Loucy (cell line): ENCODE measurements at regions not wholly inside any gene's neighbourhood (a gene's known extent, or its start where the extent isn't known, plus 50 kb on each side); places are given as distances from the start of the nearest gene placed in this dataset.

Experiments used
- H2AFZ ChIP-seq: fragments of 200-600 bp; sonication (generic); 2 replicates; pipeline ENCODE4 v1.6.0; 2016; ENCODE audit warnings: antibody characterized with exemption, mild to moderate bottlenecking, low read length, moderate library complexity
- H3F3A ChIP-seq: fragments of 200-600 bp; 2 replicates; pipeline ENCODE4 v1.6.0; 2016; ENCODE audit warnings: antibody characterized with exemption, low read depth, mild to moderate bottlenecking
- H3K27me3 ChIP-seq: fragments of 200-600 bp; sonication (generic); 2 replicates; pipeline ENCODE4 v1.6.1; 2014; ENCODE audit warnings: low read length, mild to moderate bottlenecking; ENCODE audit not compliant: insufficient read depth, poor library complexity, severe bottlenecking
- H3K36me3 ChIP-seq: fragments of 200-600 bp; sonication (generic); 2 replicates; pipeline ENCODE4 v1.6.1; 2016; ENCODE audit warnings: low read length; ENCODE audit not compliant: insufficient read depth
- H3K4me1 ChIP-seq: fragments of 200-600 bp; sonication (generic); 2 replicates; pipeline ENCODE4 v1.5.1; 2014; ENCODE audit warnings: low read length, mild to moderate bottlenecking; ENCODE audit not compliant: insufficient read depth, poor library complexity, severe bottlenecking
- H3K4me2 ChIP-seq: fragments of 200-600 bp; sonication (generic); 2 replicates; pipeline ENCODE4 v1.6.0; 2014; ENCODE audit warnings: antibody characterized with exemption, low read length, low read depth, mild to moderate bottlenecking; ENCODE audit not compliant: poor library complexity, severe bottlenecking
- H3K4me3 ChIP-seq: fragments of 200-600 bp; sonication (generic); 2 replicates; pipeline ENCODE4 v1.5.1; 2014; ENCODE audit warnings: low read length, mild to moderate bottlenecking, mixed read lengths; ENCODE audit not compliant: poor library complexity, severe bottlenecking
- H3K79me2 ChIP-seq: fragments of 200-600 bp; sonication (generic); 2 replicates; pipeline ENCODE4 v1.6.1; 2014; ENCODE audit warnings: low read length; ENCODE audit not compliant: insufficient read depth
- H3K9ac ChIP-seq: fragments of 200-600 bp; sonication (generic); 2 replicates; pipeline ENCODE4 v1.6.0; 2014; ENCODE audit warnings: mild to moderate bottlenecking, low read depth, low read length, moderate library complexity; ENCODE audit not compliant: poor library complexity, severe bottlenecking
- H3K9me2 ChIP-seq: fragments of 200-600 bp; sonication (generic); replicated peaks from 2 replicates; pipeline ENCODE4 v1.6.1; 2016; ENCODE audit warnings: low read depth, low read length, mixed read lengths
- H3K9me3 ChIP-seq: fragments of 200-600 bp; sonication (generic); 2 replicates; pipeline ENCODE4 v1.6.1; 2014; ENCODE audit warnings: mild to moderate bottlenecking, antibody characterized with exemption, low read length, low read depth; ENCODE audit not compliant: insufficient read depth
- H4K20me1 ChIP-seq: fragments of 200-600 bp; sonication (generic); 2 replicates; pipeline ENCODE4 v1.6.0; 2014; ENCODE audit warnings: antibody characterized with exemption, low read length, mild to moderate bottlenecking; ENCODE audit not compliant: insufficient read depth, poor library complexity, severe bottlenecking
- CTCF ChIP-seq: fragments of 200-600 bp; sonication (generic); conservative IDR thresholded peaks from 2 replicates; pipeline ENCODE4 v1.5.1; 2014; ENCODE audit warnings: mild to moderate bottlenecking, antibody characterized with exemption, low read length
- EZH2phosphoT487 ChIP-seq: fragments of 200-600 bp; IDR thresholded peaks from 2 replicates; pipeline ENCODE4 v1.6.1; 2018; ENCODE audit warnings: antibody characterized with exemption, mild to moderate bottlenecking, moderate library complexity, borderline replicate concordance

DNA sequence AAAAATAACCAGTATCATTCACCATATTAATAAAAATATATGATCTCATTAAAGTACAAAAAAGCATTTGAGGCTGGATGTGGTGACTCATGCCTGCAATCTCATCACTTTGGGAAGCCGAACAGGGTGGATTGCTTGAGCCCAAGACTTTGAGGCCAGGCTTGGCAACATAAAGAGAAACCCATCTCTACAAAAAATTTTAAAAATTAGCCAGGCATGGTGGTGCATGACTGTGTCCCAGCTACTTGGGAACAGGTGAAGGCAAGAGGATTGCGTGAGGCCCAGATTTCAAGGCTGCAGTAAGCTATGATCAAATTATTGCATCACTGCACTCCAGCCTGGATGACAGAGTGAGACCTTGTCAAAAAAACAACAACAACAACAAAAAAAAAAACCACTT is 75.9 kb downstream of the RAD51AP2 start:
- Histone ChIP-seq H3K36me3 (no peaks in the 10 kb centered on the region), H3F3A (no peaks in the 10 kb centered on the region), H3K27me3 (no peaks in the 10 kb centered on the region), H2AFZ (no peak overlapping the region), H3K4me1 (no peaks in the 10 kb centered on the region), H3K9ac (no peak overlapping the region), H3K4me2 (no peak overlapping the region), H3K9me3 (0 out of 2 replicates have a peak, but pooled peaks cover 3% of the 10 kb centered on the region), H3K79me2 (no peaks in the 10 kb centered on the region), H3K4me3 (no peak overlapping the region), H3K9me2 (no peaks in the 10 kb centered on the region), H4K20me1 (no peaks in the 10 kb centered on the region)
- TF ChIP-seq CTCF (no peak), EZH2phosphoT487 (no peak)

DNA sequence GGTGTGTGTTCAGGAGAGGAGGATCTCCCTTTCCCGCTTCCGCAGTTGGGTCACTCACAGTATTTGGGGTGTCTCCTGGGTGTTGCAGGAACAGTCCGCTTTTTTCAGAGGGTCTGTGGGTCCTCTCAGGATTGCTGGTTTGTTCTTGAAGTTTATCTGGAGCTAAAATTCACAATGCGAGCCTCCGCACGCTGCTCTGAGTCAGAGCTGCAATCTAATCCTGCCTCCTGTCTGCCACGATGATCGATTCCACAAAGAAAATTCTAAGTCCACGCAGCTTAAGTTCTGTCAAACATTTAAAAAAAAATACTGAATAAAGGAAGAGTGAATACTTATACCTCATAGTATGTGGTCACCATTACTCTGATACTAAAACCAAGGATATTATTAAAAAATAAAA is 76.5 kb downstream of the RAD51AP2 start:
- no peaks in the 10 kb centered on the region for H3F3A ChIP-seq
- TF ChIP-seq CTCF: no peak
- no peak for TF ChIP-seq EZH2phosphoT487
- H2AFZ ChIP-seq: no peak overlapping the region
- no peaks in the 10 kb centered on the region for H3K79me2 ChIP-seq
- no peak overlapping the region for H3K9ac ChIP-seq
- H3K27me3 ChIP-seq: no peaks in the 10 kb centered on the region
- no peak overlapping the region for H3K4me3 ChIP-seq
- no peaks in the 10 kb centered on the region for H4K20me1 ChIP-seq
- H3K36me3 ChIP-seq: no peaks in the 10 kb centered on the region
- no peaks in the 10 kb centered on the region for H3K4me1 ChIP-seq
- H3K9me3 ChIP-seq: 0 out of 2 replicates have a peak, but pooled peaks cover 3% of the 10 kb centered on the region
- H3K9me2 ChIP-seq: no peaks in the 10 kb centered on the region
- H3K4me2 ChIP-seq: no peak overlapping the region

DNA sequence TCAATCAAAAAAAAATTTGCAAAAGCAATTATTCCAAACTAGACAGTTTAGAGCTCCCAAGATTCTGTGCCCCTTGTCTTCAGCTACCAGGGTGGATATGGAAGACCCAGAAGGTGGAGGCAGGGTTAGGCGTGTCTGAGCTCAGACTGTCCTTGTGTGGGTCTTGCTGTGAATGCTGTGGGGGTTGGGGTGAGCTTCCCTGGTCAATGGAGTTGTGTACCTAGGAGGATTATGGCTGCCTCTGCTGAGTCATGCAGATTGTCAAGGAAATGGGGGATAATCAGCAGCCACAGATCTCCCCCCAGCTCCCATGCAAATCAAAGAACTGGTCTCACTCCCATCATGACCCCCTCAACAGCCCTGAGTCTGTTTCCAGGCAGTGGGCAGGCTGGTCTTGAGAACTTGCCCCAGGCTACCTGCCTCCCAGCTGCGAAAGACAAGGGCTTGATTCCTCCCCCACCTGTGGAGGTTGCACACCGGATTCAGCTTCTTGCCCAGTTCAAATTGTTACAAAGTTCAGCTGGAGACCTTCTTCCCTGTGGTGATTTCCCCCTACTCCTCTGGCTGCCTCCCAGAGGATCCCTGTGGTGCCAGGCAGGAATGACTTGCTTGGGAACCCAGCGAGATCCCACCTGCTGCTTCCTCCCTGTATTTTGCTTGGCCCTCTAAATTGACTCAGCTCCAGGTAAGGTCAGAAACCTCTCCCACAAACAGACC is 77.0 kb downstream of the RAD51AP2 start:
- H3K4me1 ChIP-seq: no peaks in the 10 kb centered on the region
- no peaks in the 10 kb centered on the region for H3K27me3 ChIP-seq
- H3K4me2 ChIP-seq: no peak overlapping the region
- H3F3A ChIP-seq: no peaks in the 10 kb centered on the region
- no peak overlapping the region for H2AFZ ChIP-seq
- H3K79me2 ChIP-seq: no peaks in the 10 kb centered on the region
- H3K9me3 ChIP-seq: 0 out of 2 replicates have a peak, but pooled peaks cover 3% of the 10 kb centered on the region
- no peaks in the 10 kb centered on the region for H3K36me3 ChIP-seq
- H3K4me3 ChIP-seq: no peak overlapping the region
- no peak overlapping the region for H3K9ac ChIP-seq
- no peaks in the 10 kb centered on the region for H4K20me1 ChIP-seq
- H3K9me2 ChIP-seq: no peaks in the 10 kb centered on the region
- TF ChIP-seq EZH2phosphoT487: no peak
- TF ChIP-seq CTCF: no peak
